NT2/D1 (cell line): ENCODE measurements at regions not wholly inside any gene's neighbourhood (a gene's known extent, or its start where the extent isn't known, plus 50 kb on each side); places are given as distances from the start of the nearest gene placed in this dataset.

Experiments
- SUZ12 ChIP-seq: IDR thresholded peaks from 2 replicates; pipeline ENCODE4 v1.6.1; 2011; ENCODE audit not compliant: insufficient read length, insufficient read depth; ENCODE audit errors: extremely low read depth
- YY1 ChIP-seq: IDR thresholded peaks from 2 replicates; pipeline ENCODE4 v1.6.1; 2011; ENCODE audit not compliant: insufficient read length, insufficient read depth

- TF ChIP-seq YY1, result no peak
- TF ChIP-seq SUZ12, result no peak
These were observed 160.9 kb upstream of the IVNS1ABP start for GRCh38 chr1:185477638-185478580.
